CD4-positive, alpha-beta T cell treated with Interleukin-15 for 4 hours (primary cell): ENCODE measurements at regions not wholly inside any gene's neighbourhood (a gene's known extent, or its start where the extent isn't known, plus 50 kb on each side); places are given as distances from the start of the nearest gene placed in this dataset.

Source experiments
- DNase-seq: peaks from one replicate; pipeline ENCODE4 v3.0.0-alpha.2; 2020; ENCODE audit warnings: low spot score

DNA sequence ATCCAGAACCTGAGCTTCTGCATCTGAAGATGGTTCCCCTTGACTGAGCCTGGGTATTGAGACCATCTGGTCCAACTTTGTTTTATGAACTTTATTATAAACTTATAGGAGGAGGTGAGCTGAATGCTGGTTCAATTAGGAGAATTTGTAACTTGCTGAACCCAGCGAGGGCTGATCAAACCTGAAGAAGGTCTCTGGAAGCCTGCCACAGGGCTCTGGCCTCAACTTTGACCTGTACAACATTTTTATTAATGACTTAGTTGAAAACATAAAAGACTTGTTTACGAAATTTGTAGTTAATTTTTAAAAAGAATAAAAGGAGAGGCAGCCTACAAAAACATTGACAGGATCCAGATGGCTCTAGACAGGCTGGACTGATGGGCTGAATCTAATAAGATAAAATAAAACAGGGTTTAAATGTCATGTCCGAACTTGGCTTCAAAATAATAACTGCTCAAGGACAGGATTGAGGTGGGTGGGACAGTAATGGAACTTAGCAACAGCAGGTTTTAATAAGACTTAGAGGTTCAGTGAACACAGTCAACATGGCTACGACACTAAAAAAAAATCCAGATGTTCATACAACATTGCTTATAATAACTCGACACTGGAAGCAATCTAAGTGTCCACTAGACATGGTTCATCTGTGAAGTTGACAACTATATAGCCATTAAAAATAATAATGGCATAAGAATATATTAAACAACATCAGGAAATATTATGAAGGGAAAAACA lies 53.4 kb upstream of the GJB5 start:
- DNase-seq: no peak
